SIG-M5 treated with dmso at 0.1 percent for 504 hours (cell line): ENCODE measurements at regions not wholly inside any gene's neighbourhood (a gene's known extent, or its start where the extent isn't known, plus 50 kb on each side); places are given as distances from the start of the nearest gene placed in this dataset.

ENCODE experiments used
- DNase-seq: peaks from one replicate; lab custom pipeline; 2025; ENCODE audit not compliant: unreplicated experiment; lab: John Stamatoyannopoulos, UW

- DNase-seq, result no peak
These were observed 58.9 kb downstream of the IRX1 start for GRCh38 chr5:3654515-3654914.

DNA sequence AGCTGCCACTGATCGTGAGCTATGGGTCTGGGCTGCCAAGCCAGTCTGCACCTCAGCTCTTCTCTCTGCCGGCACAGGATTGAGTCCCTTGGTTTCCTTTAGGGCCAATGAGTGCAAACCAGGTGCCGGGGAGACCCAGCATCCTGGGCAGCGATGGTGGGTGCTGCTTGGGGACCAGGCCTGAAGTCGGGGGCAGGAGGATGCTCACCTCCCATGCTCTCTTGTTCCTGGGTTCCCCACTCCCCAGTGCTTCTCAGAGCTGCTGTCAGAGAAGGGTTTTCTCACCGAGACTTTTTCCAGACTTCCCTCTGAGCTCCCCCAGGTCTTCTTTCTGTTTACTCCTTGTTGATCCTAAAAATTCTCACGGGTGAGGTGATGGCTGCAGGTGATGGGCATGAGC lies 61.2 kb downstream of the IRX1 start:
- no peak for DNase-seq

DNA sequence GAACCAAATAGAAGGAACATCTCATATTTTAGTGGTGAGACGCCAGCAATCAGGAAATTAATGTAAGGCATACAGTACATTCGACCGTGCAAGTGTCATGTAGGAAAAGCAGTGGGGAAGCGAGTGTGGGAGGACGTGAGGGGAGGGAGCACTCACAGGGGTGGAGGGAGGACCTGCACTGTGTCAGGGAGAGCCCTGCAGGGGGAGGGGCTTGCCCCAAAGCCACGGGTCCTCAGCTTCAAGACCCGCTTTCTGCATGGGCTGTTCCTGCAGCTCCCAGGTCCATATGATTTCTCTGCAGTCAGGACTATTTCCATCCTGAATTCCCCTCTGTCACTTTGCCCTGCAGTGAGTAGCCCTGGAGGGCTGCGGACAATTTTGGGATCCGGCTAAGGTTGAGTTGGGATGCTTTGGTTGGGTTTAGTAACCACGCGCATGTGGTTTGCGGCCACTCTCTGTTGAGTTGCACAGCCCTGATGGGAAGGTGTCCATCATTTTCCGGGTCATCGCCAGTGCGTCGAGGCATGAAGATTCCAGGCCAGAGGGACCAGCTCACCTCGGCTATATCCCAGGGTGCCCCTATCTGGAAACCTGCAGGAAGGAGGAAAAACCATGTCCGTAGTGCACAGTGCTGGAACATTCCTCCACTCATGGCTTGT lies 61.9 kb downstream of the IRX1 start:
- DNase-seq, result no peak

DNA sequence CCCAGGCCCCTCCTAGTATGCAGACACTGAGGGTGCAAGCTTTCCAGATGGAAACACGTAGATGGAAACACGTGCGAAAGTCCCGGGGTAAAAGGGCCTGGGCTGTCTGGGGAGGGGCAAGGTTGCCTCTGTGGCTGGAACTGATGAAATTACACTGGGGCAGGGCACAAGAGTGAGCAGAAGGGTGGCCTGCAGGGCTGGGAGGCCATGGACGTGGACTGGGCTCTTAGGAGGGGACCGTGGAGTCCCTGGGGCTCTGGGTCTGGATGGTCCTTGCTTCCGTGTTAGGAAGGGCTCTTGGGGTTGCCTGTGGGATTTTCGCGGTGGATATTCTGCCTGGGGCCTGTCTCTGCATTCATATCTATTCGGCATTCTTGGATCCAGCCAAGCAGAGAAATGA lies 63.3 kb downstream of the IRX1 start:
- no peak for DNase-seq

- no peak for DNase-seq
These were observed 64.3 kb downstream of the IRX1 start for GRCh38 chr5:3659907-3660306.

DNA sequence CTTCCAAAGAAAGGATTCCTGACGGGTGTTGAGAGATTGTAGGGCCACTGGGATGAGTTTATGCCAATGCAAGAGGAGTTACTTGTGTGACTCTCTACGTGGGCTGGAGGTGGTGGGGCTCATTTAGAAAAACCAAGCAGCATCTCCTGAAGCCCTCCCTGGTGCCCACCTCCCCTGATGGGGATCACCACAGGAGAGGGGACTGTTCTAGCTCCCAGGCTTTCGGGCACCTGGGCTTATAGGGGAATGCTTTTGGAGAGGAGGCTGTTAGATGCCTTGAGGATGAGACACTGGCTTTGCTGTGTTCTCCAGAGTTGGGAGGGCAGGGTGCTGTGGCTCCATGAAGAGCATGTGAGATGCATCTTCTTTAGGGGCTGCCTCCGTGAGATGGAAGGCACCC lies 65.0 kb downstream of the IRX1 start:
- DNase-seq, result no peak

DNA sequence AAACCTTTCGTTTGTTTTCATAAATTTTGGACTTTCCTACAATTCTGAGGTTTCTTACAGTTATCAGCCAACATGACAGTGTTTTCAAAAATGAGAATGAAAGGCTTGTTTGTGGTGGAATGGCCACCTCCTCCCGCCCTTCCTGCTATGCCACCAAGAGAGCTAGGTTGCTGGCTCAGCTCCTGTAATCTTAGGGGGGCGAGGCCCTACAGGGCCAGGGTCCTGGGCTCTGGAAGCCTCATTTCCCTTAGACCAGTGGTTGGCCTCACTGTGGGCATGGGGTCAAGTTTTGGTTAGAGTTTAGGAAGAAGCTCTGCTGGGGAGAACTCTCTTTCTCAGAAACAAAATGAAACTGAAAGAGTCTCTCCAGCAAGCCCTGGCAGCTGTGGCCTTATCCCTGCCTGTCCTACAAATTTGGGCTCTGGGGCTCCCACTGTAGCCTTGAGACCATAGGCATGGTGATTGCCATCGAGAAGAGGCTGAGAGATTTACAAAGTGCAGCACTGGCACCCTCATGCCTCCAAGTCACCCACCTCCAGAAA lies 66.2 kb downstream of the IRX1 start:
- no peak for DNase-seq

DNA sequence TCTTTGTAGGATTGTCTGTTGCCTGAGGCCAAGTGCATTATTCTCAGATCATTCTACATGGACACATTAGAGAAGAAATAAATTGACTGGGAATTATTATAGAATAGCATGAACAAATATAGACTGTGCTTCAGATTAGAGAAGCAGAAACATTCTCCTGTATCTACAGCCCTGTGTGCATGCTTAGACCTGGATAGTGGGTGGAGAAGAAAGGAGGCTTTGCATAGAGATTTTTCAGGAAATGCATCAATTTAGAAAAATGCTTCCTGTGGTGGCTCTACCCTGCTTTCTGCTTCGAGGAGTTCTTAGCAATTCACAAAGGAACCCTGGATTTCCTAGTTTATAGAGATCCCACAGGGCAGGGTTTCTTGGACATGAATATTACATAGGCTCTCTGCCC lies 66.7 kb downstream of the IRX1 start:
- DNase-seq, result no peak

GRCh38 chr5:3671337-3671736 lies 75.7 kb downstream of the IRX1 start:
- no peak for DNase-seq

DNA sequence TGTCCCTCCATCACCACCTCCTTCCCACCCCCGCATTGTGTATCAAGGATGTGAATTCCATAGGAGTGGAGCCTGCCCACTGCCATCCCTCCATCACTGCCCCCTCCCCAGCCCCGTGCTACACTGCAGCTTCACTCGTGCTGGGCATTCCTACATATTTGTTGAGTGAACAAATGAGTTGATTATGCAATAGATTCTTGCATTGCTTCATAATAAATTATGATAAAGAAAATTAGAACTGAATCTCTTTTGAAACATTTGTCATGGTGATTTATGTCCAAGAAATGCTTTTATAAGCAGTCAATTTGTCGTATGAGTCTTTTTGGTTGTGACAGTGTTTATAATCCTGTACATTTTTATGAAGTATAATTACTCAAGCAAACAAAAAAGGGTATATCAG lies 83.2 kb downstream of the IRX1 start:
- no peak for DNase-seq

DNA sequence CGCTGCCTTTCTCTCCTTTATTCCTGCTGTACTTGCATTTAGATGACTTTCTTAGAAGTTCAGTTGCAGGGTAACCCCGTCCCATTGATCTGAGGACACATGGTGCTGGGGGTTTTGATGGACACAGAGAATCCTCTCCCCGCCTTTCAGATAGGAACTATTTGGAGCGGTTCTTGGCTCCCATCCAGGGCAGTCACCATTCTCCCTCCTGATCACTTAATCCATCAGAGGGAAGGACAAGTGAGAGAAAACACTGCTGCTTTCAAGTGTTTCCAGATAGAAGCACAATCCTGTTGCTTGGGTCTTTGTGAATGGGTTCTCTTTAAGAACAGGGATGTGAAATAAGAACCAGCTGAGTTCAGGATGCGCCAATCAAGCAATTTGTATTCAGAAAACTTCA lies 85.2 kb downstream of the IRX1 start:
- no peak for DNase-seq

GRCh38 chr5:3684118-3684517 lies 88.5 kb downstream of the IRX1 start:
- DNase-seq, result no peak

DNA sequence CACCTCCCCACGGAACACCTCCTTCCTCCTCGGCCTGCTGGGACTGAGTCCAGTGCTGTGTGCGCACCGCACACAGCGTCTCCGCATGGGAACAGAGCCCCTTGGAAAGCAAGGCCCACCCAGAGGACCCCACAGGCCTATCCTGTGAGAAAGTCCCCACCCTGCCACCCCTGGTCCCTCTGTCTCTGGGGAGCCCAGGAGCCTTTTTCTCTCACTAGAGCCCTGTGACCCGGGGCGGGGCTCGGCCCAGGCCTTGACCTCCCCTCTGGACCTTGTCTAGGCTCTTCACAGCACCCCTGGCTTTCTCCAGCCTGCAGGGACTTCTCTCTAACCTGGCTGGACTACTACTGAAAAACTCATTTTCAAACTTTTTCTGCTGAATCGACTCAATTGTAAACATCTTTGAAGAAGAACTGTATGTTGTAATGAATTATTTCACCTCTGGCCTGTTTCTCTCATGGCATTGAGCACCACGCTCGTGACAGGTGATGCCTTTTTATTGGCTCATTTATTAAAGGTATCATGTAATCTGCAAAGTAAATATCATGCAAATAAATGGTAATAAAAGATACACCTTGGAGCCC lies 89.2 kb downstream of the IRX1 start:
- no peak for DNase-seq

GRCh38 chr5:3694819-3695218 lies 99.2 kb downstream of the IRX1 start:
- no peak for DNase-seq

- DNase-seq, result no peak
These were observed 100.2 kb downstream of the IRX1 start for GRCh38 chr5:3695818-3696217.

GRCh38 chr5:3698412-3698811 lies 102.8 kb downstream of the IRX1 start:
- no peak for DNase-seq

DNA sequence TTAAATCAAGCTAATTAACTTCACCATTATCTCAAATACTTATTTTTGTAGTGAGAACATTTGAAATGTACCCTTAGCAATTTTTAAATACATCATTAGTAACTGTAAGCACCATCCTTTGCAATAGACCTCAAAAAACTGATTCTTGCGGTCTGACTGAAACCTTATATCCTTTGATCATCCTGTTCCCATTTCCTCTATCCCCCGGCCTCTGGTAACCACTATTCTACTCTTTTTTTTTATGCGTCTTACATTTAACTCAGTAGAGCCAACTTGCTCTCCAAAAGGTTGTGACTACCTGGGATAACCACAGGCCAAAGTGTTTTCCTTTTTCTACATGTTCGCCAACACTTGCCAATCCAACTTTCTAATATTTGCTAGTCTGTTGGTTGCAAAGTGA lies 106.1 kb downstream of the IRX1 start:
- no peak for DNase-seq

- DNase-seq, result no peak
These were observed 109.0 kb downstream of the IRX1 start for GRCh38 chr5:3704661-3705060.

- no peak for DNase-seq
These were observed 113.6 kb downstream of the IRX1 start for GRCh38 chr5:3709068-3709716.

- DNase-seq, result no peak
These were observed 114.2 kb downstream of the IRX1 start for GRCh38 chr5:3709717-3710348.

- DNase-seq, result no peak
These were observed 119.4 kb downstream of the IRX1 start for GRCh38 chr5:3715062-3715461.

DNA sequence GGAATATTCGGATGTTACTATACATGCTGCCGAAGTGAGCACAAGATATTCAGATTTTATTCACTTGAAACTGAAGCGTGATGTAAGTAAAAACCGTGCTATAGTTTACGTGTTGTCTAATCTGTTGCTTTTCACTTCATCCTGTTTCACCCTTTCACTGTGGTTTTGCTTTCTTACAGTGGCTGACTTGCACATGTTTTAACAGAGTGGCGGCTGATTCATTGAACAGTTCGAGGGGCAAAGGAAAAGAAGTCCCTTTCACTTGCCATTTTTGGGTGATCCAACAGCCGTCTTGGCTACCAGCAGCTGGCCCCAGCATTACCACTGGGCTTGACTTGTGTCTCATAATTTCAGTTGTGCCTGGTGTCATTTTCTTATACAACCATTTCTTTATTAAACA lies 134.0 kb downstream of the IRX1 start:
- no peak for DNase-seq
